Activated CD4-positive, alpha-beta T cell treated with anti-CD3 and anti-CD28 coated beads, Interleukin-2, amount 50 U/mL, for 4 hours (primary cell): ENCODE measurements at regions not wholly inside any gene's neighbourhood (a gene's known extent, or its start where the extent isn't known, plus 50 kb on each side); places are given as distances from the start of the nearest gene placed in this dataset.

Experiments used
- DNase-seq, 2 experiments: peaks; one replicate each; pipeline ENCODE4 v3.0.0-alpha.2; 2020

DNA sequence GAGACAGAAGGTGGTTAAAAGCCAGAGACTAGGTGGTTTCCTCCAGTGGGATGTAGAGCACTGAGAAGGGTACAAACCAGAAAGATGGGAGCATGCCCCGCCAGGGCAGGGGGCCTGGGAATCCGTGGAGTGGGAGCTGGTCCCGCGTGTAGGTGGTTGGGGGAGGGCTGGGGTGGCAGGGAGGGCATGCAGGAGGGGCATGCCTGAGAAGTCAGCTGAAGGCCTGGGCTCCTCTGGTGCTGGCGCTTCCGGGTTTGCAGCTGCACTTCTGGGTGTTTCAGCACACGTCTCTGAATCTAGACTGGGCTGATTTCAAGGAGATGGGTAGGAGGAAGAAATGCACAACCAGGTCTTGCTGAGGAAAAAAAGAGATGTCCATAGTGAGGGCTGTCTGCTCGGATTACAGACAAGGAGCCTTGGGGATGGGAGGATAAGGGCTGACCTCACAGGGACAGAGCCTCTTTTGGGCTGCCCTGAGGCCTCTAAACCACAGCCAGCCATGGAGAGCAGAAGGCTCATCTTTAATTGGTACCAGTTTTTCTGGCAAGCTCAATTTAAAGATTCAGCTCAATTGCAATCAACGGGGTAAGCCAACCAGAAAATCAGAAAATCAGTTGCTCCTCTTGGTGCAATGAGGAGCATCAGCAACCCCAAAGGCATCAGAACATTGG, 151.9 kb downstream of the FAM43A start:
- DNase-seq, result no peak

DNA sequence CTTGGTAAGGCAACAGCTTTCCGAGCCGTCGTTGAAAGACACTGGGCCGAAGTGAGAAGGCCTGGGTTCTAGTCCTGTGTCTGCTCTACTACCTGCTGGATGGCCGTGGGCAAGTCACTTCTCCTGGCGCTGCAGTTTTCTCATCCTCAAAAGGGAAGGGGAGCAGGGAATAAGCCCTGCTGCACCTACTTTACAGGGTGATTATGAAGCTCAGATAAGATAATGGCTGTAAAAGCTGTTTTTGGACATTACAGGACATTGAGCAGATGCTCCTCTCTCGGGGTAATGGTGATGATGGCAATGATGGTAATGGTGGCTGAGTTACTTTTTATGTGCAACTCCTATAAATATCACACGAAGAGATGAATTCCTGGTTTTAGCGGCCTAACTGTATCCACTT, 152.6 kb downstream of the FAM43A start:
- DNase-seq, result no peak

DNA sequence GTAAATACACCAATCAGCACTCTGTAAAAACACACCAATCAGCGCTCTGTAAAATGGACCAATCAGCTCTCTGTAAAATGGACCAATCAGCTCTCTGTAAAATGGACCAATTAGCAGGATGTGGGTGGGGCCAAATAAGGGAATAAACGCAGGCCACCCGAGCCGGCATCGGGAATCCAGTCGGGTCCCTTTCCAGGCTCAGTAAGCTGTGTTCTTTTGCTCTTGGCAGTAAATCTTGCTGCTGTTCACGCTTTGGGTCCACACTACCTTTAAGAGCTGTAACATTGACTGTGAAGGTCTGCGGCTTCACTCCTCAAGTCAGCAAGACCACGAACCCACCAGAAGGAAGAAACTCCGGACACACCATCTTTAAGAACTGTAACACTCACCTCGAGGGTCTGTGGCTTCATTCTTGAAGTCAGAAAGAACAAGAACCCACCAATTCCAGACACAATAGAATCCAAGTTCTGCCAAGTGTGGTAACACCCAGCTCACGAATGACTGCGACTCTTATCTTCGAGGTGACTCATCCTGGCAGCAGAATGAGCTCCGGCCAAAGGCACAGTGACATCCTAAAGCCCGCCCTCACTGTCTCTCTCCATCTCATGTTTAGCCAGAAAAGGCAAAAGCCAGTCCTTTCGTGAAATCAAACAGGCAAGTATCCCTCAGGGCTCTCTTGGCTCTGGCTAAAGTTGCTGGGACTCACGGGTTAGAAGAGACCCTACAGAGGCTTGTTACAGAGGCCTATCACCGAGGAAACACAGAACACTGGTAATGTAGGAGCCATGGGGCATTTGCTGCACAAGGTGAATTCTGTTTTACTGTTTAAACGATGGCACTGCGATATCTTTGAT, 155.2 kb downstream of the FAM43A start:
- DNase-seq, result no peak

- DNase-seq, result no peak
Measured at GRCh38 chr3:194841515-194841841, 155.8 kb downstream of the FAM43A start.

DNA sequence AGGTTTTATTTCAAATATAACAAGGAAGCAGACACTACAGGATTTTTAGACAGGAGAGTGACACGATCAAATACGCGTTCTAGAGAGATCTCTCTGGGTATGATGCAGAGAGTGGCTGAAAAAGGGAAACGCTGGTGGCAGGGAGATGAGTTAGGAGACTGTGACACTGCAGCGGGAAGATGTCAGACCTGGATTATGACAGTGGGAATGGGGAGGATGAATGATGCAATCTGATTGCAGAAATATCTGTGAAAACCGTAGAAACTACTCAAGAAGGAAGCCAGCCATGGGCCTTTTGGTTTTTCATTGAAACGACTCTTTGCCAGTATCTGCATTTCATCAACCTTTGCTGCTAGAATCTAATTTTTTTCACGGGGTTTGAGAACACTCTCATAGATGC, 157.9 kb downstream of the FAM43A start:
- no peak for DNase-seq

- no peak for DNase-seq
Measured at GRCh38 chr3:194844046-194844445, 158.4 kb downstream of the FAM43A start.

- DNase-seq, result no peak
Measured at GRCh38 chr3:194849166-194849875, 163.6 kb downstream of the FAM43A start.

DNA sequence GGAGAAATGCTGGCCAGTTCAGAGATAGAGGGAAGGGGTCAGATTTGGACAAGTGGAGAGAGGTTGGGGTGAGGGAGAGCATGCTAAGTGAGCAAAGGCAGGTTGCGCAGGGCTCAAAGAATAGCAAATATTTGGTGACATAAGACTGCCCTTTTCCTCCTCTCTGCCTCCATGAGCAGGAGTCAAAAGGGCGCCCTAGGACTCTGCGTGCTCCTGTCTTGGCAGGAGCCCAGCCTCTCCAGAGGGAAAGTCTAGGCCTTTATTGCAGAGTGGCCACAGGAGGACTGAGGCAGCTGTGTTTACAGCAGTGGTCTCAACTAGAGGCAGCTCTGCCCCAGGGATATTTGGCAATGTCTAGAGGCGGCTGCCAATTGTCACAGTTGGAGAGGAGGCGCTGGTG, 165.6 kb downstream of the FAM43A start:
- no peak for DNase-seq

- no peak for DNase-seq
Measured at GRCh38 chr3:194851941-194852340, 166.3 kb downstream of the FAM43A start.

GRCh38 chr3:194852345-194852744, 166.7 kb downstream of the FAM43A start:
- DNase-seq, result no peak

- no peak for DNase-seq
Measured at GRCh38 chr3:194852831-194853508, 167.3 kb downstream of the FAM43A start.

GRCh38 chr3:194854206-194854605, 168.5 kb downstream of the FAM43A start:
- no peak for DNase-seq

DNA sequence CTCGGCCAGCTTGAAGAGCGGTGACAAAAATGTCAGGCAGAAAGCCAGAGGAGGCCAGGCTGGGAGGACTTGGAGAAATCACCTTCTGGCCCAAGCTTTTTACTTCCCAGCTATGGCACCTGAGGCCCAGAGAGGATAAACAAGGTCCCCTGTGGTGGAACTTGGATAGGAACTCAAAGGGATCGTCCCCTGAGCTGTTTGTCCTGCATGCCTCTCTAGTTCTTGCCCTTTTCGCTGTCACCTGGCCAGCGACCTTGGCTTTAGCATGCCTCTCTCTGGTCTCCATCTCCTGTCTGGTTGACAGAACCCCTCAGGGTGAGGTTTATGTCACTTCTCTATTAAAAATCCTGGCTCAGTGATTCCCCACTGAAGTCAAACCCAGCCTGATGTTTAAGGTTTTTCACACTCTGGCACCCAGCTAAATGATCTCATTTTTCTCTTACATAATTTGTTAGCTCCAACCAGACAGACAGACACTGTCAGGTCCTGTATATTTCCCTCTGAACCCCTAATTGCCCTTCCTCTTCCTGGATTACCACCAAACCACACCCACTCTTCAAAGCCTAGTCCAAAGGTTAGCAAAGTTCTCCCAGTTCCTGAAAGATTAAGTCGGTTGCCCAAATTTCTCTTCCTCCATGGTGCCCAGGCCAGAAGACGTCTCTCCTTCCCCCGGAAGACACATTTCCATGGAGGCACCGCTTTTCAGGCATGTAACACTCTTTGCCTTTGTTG, 169.1 kb downstream of the FAM43A start:
- no peak for DNase-seq

DNA sequence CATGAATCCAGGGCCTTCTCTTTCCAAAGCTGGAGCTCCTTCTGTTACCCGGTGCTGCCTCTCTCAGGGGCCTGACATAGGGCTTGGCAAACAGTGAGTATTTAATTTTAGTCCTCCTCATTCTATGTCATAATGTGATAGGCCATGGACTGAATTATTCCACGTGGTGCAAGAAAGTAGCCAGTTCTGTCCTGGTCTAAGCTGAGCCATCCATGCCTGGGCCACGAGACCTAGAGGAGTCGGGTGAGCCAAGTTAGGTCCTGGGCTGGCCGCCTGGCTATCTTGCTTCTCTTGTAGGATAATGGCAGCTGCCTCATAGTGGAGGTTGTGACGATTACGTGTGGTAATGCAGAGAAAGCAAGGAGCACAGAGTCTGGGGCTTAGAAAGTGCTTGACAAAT, 170.6 kb downstream of the FAM43A start:
- DNase-seq, result no peak

- no peak for DNase-seq
Measured at GRCh38 chr3:194857469-194858113, 171.9 kb downstream of the FAM43A start.

- no peak for DNase-seq
Measured at GRCh38 chr3:194858382-194858781, 172.7 kb downstream of the FAM43A start.

- no peak for DNase-seq
Measured at GRCh38 chr3:194860725-194861124, 175.0 kb downstream of the FAM43A start.

GRCh38 chr3:194861375-194861774, 175.7 kb downstream of the FAM43A start:
- no peak for DNase-seq

GRCh38 chr3:194865061-194865460, 179.4 kb downstream of the FAM43A start:
- no peak for DNase-seq

DNA sequence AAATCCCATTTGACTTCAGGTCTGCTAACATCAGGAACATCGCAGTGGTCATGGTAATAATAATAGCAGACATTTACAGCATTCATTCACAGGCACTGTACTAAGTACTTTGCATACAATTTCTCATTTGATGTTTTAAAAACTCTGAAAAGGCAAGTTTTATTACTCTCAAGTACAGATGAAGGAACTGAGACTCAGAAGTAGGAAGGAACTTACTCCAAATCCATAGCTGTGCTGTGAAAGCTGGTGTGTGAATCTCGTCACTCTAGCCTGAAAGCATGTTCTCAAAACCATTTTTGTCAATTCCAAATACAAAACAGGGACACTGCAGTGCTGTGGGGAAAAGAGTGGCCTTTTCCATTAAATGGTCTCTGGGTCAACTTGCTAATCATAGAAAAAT, 179.9 kb downstream of the FAM43A start:
- no peak for DNase-seq

DNA sequence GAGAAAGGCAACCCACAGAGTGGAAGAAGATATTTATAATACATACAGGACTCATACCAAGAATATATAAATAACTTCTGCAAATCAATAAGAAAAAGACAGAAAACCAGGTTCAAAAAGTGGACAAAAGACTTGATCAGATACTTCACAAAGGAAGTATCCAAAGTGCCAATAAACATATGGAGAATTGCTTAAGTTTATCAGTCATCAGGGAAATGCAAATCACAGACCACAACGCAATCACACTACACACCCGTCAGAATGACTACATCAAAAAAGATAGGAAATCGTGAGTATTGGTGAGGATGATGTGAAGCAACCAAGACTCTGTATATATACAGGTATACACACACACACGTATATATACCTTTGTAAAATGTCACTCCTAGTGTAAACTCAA, 180.6 kb downstream of the FAM43A start:
- no peak for DNase-seq
